Stimulated activated CD4-positive, alpha-beta T cell treated with anti-CD3 and anti-CD28 coated beads, Interleukin-4, amount 100 ng/mL, for 4 hours (primary cell): ENCODE measurements at regions not wholly inside any gene's neighbourhood (a gene's known extent, or its start where the extent isn't known, plus 50 kb on each side); places are given as distances from the start of the nearest gene placed in this dataset.

Experiments
- DNase-seq, 2 experiments: peaks; one replicate each; pipeline ENCODE4 v3.0.0-alpha.2; 2020

GRCh38 chr14:34007902-34008301 is 57.0 kb upstream of the EGLN3 start:
- no peak for DNase-seq

DNA sequence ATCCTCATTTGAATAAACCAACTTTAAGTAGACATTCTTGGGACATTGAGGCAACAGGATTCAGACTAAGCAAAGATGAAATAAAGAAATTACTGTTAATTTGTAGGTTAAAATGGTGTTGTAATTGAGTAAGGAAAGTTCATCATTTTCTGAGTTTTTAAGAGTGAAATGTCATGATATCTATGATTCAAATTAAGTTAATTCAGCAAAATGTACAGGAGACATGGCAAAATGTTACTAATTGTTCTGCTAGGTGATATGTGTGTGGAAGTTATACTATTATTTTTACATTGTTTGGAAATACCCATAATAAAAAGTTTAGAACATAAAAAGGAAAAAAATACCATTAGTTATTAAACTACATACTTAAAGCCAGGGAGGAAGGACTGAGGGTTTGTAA is 55.0 kb upstream of the EGLN3 start:
- DNase-seq = no peak

DNA sequence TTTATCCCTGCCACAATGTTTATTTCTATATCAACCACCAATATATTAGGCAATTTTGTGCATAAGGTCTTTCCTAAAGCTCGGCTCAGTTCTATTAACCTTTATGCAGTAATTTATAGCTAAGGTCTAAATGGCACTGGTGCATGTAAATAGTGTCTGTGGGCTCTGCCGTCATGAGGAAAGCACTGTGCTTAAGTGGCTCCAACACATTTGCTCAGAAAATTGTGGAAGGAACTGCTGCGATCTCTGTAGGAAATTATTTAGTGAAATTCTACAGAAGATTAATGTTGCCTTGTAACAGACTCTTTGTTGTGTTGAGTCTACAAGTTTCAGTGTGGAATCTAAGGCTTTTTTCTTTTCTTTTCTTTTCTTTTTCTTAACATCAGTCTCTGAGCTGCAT is 54.0 kb upstream of the EGLN3 start:
- no peak for DNase-seq

DNA sequence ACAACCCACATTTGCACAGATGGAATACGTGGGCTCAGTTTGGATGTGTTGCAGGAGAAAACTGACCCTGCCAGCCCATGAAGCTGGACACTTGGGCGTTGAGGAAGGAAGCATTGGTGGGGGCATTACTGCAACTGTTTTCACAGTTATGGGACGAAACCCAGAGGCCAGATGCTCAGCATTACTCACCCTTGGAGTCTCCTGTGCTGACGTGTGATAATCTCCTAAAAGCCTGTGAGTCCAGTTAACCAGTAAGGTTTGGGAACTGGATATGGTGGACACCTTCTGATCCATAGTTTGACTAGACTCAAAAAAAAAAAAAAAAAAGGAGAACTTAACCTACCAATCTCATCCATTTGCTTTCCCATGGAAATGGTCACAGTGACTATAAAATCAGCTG is 52.8 kb upstream of the EGLN3 start:
- no peak for DNase-seq

DNA sequence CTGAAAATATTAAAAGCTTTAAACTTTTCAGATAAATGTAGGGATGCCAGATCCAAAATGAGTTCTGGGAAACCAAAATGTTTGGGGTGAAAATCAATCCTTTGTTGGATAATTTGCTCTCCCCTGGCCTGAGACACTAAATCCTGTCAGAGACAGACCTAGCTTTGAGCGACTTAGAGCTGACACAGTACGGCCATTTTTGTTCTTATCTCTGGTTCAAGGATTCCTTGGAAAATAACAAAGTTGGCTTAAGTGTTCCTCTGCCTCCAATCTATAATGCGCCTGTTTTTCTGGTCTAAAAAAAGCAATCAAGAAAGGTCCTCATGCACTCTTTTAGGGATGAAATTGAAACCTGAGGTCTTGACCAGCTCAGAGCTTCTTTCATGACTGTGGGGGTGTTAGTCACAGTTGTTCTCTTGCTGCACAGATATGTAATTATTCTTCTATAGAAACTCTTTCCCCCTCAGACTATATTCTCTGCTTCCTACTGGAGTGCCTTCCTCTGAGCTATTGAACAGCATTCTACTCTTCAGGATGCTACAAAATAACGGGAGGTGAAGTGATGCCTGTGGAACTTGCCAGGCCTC is 52.3 kb upstream of the EGLN3 start:
- no peak for DNase-seq
